H1 (cell line): ENCODE measurements at regions not wholly inside any gene's neighbourhood (a gene's known extent, or its start where the extent isn't known, plus 50 kb on each side); places are given as distances from the start of the nearest gene placed in this dataset.
A peak's percentile ranks its signal among the peaks of the same experiment; 100 is the strongest.

Source experiments
- CBX5 ChIP-seq: fragments of 300-800, 300-1000 bp; sonication (generic); IDR thresholded peaks from 2 replicates; pipeline ENCODE4 v1.7.1; 2016; ENCODE audit warnings: antibody characterized with exemption, low read length, low read depth
- CHD7 ChIP-seq: fragments of 300-600 bp; sonication (generic); IDR thresholded peaks from 2 replicates; pipeline ENCODE4 v1.7.1; 2012; ENCODE audit warnings: low read length, moderate library complexity, mild to moderate bottlenecking, inconsistent platforms; ENCODE audit not compliant: insufficient replicate concordance
- CTCF ChIP-seq, 3 experiments: IDR thresholded peaks; 1 replicate in 2 of 3; 2 replicates in 1 of 3; pipeline versions ENCODE4 v1.5.1 to v1.6.1; 2011; ENCODE audit warnings: low read length in 3 of 3, mild to moderate bottlenecking in 3 of 3, inconsistent platforms in 2 of 3, low read depth in 1 of 3, moderate library complexity in 1 of 3; ENCODE audit not compliant: insufficient read depth in 1 of 3; ENCODE audit errors: control extremely low read depth in 1 of 3
- HDAC2 ChIP-seq, 2 experiments: fragments of 300-600 bp in 1 of 2; sonication (generic) in 1 of 2; IDR thresholded peaks; 2 replicates each; pipeline ENCODE4 v1.6.1; 2011 to 2012; ENCODE audit warnings: low read depth in 2 of 2, low read length in 2 of 2, mild to moderate bottlenecking in 2 of 2, moderate library complexity in 2 of 2, borderline replicate concordance in 1 of 2, inconsistent platforms in 1 of 2
- USF2 ChIP-seq: IDR thresholded peaks from 2 replicates; pipeline ENCODE4 v1.6.1; 2011; ENCODE audit warnings: low read length, improper control_type of control experiment
- TF ChIP-seq, protein P1 (sequence below): IDR thresholded peaks from 2 replicates; pipeline ENCODE4 v1.6.1; 2012; ENCODE audit warnings: inconsistent platforms

DNA sequence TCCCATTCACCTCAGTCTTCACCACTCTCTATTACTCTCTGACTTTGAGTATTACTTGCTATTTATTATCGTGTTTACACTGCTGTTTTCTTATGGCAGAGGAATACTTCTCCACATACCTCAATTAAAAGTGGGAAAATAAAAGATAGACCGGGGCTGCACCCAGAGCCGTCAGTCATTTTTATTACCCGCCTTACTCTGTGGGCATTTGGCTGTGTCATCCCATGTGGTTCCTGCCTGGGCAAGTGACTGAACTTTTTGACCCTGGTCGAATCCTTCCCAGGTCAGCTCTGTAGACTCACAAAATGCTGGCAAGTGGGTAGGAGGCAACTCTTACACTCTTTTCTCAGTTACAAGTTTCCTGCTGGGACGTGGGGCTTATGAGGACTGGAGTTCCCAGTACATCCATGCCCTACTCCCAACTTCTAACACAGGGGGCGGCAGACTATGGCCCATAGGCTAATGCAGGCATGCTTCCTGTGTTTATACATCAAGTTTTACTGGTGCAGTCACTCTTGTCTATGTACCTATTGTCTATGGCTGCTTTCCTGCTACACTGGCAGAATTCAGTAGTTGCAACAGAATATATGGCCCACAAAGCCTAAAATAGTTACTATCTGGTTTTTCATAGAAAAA is 69.5 kb upstream of the KCND3 start (continued):
- TF ChIP-seq HDAC2 (IDR thresholded peaks at IDR 0.05; ENCODE audit: borderline replicate concordance in 1 of 2, low read depth in 2 of 2, low read length in 2 of 2) (no peak), USF2 (no peak), CTCF (IDR thresholded peaks at IDR 0.05; ENCODE audit: control extremely low read depth in 1 of 3, insufficient read depth in 1 of 3, low read depth in 1 of 3, low read length in 3 of 3) (peak; percentile 32 to 66 (median 43); a peak in 3 of 4 replicates), CHD7 (no peak), CBX5 (no peak)
- TF ChIP-seq, protein P1, sequence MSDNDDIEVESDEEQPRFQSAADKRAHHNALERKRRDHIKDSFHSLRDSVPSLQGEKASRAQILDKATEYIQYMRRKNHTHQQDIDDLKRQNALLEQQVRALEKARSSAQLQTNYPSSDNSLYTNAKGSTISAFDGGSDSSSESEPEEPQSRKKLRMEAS, result 0 out of 2 replicates have a peak, but pooled peaks have one; percentile 22
